MM.1S (cell line): ENCODE measurements at regions not wholly inside any gene's neighbourhood (a gene's known extent, or its start where the extent isn't known, plus 50 kb on each side); places are given as distances from the start of the nearest gene placed in this dataset.

ENCODE experiments used
- DNase-seq: peaks from one replicate; pipeline ENCODE4 v3.0.0-alpha.2; 2015
- H2AFZ ChIP-seq: fragments of 300-600 bp; sonication (generic); 2 replicates; pipeline ENCODE4 v1.6.0; 2016; ENCODE audit warnings: antibody characterized with exemption, low read length
- H3F3A ChIP-seq: fragments of 300-600 bp; sonication (generic); 2 replicates; pipeline ENCODE4 v1.6.1; 2016; ENCODE audit warnings: mild to moderate bottlenecking, antibody characterized with exemption, low read length, moderate library complexity, mixed read lengths; ENCODE audit not compliant: insufficient read depth
- H3K27ac ChIP-seq: fragments of 300-600 bp; sonication (generic); 2 replicates; pipeline ENCODE4 v1.5.1; 2016; ENCODE audit warnings: mild to moderate bottlenecking, low read length
- H3K27me3 ChIP-seq: fragments of 300-600 bp; sonication (generic); replicated peaks from 2 replicates; pipeline ENCODE4 v1.6.0; 2016; ENCODE audit warnings: low read length; ENCODE audit not compliant: insufficient read depth
- H3K36me3 ChIP-seq: fragments of 300-600 bp; sonication (generic); replicated peaks from 2 replicates; pipeline ENCODE4 v1.6.1; 2016; ENCODE audit warnings: mild to moderate bottlenecking, low read length, mixed read lengths; ENCODE audit not compliant: insufficient read depth
- H3K4me1 ChIP-seq: fragments of 300-600 bp; sonication (generic); 2 replicates; pipeline ENCODE4 v1.6.1; 2016; ENCODE audit warnings: low read length, mixed read lengths
- H3K4me2 ChIP-seq: fragments of 300-600 bp; sonication (generic); 2 replicates; pipeline ENCODE4 v1.6.0; 2016; ENCODE audit warnings: low read depth, low read length
- H3K4me3 ChIP-seq: fragments of 300-600 bp; sonication (generic); 2 replicates; pipeline ENCODE4 v1.5.1; 2016; ENCODE audit warnings: low read length, mixed read lengths
- H3K79me2 ChIP-seq: fragments of 300-600 bp; sonication (generic); 2 replicates; pipeline ENCODE4 v1.6.1; 2016; ENCODE audit warnings: mixed run types, low read length, mixed read lengths
- H3K9ac ChIP-seq: fragments of 300-600 bp; sonication (generic); 2 replicates; pipeline ENCODE4 v1.6.1; 2016; ENCODE audit warnings: low read length, mixed read lengths
- H3K9me2 ChIP-seq: fragments of 300-600 bp; sonication (generic); replicated peaks from 2 replicates; pipeline ENCODE4 v1.6.1; 2016; ENCODE audit warnings: mild to moderate bottlenecking, low read length, mixed read lengths; ENCODE audit not compliant: insufficient read depth
- H3K9me3 ChIP-seq: fragments of 300-600 bp; sonication (generic); replicated peaks from 2 replicates; pipeline ENCODE4 v1.6.1; 2016; ENCODE audit warnings: mild to moderate bottlenecking, low read length, mixed read lengths; ENCODE audit not compliant: insufficient read depth
- H4K20me1 ChIP-seq: fragments of 300-600 bp; sonication (generic); 2 replicates; pipeline ENCODE4 v1.6.1; 2016; ENCODE audit warnings: mild to moderate bottlenecking, low read length, moderate library complexity, mixed read lengths; ENCODE audit not compliant: insufficient read depth
- CTCF ChIP-seq: fragments of 300-600 bp; sonication (generic); IDR thresholded peaks from 2 replicates; pipeline ENCODE4 v1.5.1; 2016; ENCODE audit warnings: antibody characterized with exemption, low read length, mixed read lengths
- EZH2 ChIP-seq: fragments of 300-600 bp; sonication (generic); optimal IDR thresholded peaks from 2 replicates; pipeline ENCODE3; 2017; ENCODE audit warnings: low read depth, mild to moderate bottlenecking, antibody characterized with exemption, low read length, mixed read lengths
- EZH2phosphoT487 ChIP-seq: fragments of 300-600 bp; sonication (generic); IDR thresholded peaks from 2 replicates; pipeline ENCODE4 v1.6.1; 2018; ENCODE audit warnings: antibody characterized with exemption, low read length

GRCh38 chr11:10927538-10927937, 69.7 kb upstream of the ZBED5 start:
- Histone ChIP-seq H3K4me1 (no peaks in the 10 kb centered on the region), H3K79me2 (no peaks in the 10 kb centered on the region), H4K20me1 (no peaks in the 10 kb centered on the region), H3K4me3 (no peak overlapping the region), H3K9me3 (no peaks in the 10 kb centered on the region), H2AFZ (no peak overlapping the region), H3F3A (no peaks in the 10 kb centered on the region), H3K27me3 (peaks cover 11% of the 10 kb centered on the region), H3K36me3 (no peaks in the 10 kb centered on the region), H3K9ac (no peak overlapping the region), H3K9me2 (no peaks in the 10 kb centered on the region), H3K4me2 (no peak overlapping the region), H3K27ac (no peak overlapping the region)
- TF ChIP-seq CTCF (no peak), EZH2 (no peak), EZH2phosphoT487 (no peak)
- DNase-seq, result no peak

- H3K4me1 ChIP-seq, result no peaks in the 10 kb centered on the region
Observed at GRCh38 chr11:10926801-10927211, 69.0 kb upstream of the ZBED5 start.

GRCh38 chr11:10925149-10925926, 67.5 kb upstream of the ZBED5 start:
- no peaks in the 10 kb centered on the region for H3K4me1 ChIP-seq
- H4K20me1 ChIP-seq, result no peaks in the 10 kb centered on the region
- TF ChIP-seq CTCF (no peak), EZH2 (no peak), EZH2phosphoT487 (no peak)
- no peak overlapping the region for H2AFZ ChIP-seq
- no peak overlapping the region for H3K4me3 ChIP-seq
- H3K4me2 ChIP-seq, result no peak overlapping the region
- no peaks in the 10 kb centered on the region for H3K9me3 ChIP-seq
- no peak overlapping the region for H3K27ac ChIP-seq
- H3F3A ChIP-seq, result no peaks in the 10 kb centered on the region
- no peaks in the 10 kb centered on the region for H3K79me2 ChIP-seq
- no peak overlapping the region for H3K9ac ChIP-seq
- no peak for DNase-seq
- no peaks in the 10 kb centered on the region for H3K36me3 ChIP-seq
- no peaks in the 10 kb centered on the region for H3K9me2 ChIP-seq
- H3K27me3 ChIP-seq, result peaks cover 4% of the 10 kb centered on the region

More at GRCh38 chr11:10926801-10927211, 69.0 kb upstream of the ZBED5 start:
- no peak for TF ChIP-seq EZH2phosphoT487
- TF ChIP-seq CTCF, result no peak
- TF ChIP-seq EZH2, result no peak
- H3F3A ChIP-seq, result no peaks in the 10 kb centered on the region
- H3K9me3 ChIP-seq, result no peaks in the 10 kb centered on the region
- H4K20me1 ChIP-seq, result no peaks in the 10 kb centered on the region
- no peak overlapping the region for H3K4me2 ChIP-seq
- no peak overlapping the region for H3K9ac ChIP-seq
- H2AFZ ChIP-seq, result no peak overlapping the region
- no peak overlapping the region for H3K27ac ChIP-seq
- H3K4me3 ChIP-seq, result no peak overlapping the region
- no peak for DNase-seq
- H3K9me2 ChIP-seq, result no peaks in the 10 kb centered on the region
- no peaks in the 10 kb centered on the region for H3K79me2 ChIP-seq
- peaks cover 9% of the 10 kb centered on the region for H3K27me3 ChIP-seq
- H3K36me3 ChIP-seq, result no peaks in the 10 kb centered on the region
